HEK293 (cell line): ENCODE measurements at regions not wholly inside any gene's neighbourhood (a gene's known extent, or its start where the extent isn't known, plus 50 kb on each side); places are given as distances from the start of the nearest gene placed in this dataset.

Source experiments
- CTCF ChIA-PET: fragments of 350-600 bp; formaldehyde crosslinking; extraction: SDS; loops from one replicate; lab custom pipeline; 2021; ENCODE audit warnings: antibody characterized with exemption; lab: Yijun Ruan, JAX
- POLR2A ChIA-PET: fragments of 300-600 bp; formaldehyde crosslinking; extraction: SDS; loops from one replicate; lab custom pipeline; 2020; ENCODE audit warnings: antibody characterized with exemption, inconsistent platforms; lab: Yijun Ruan, JAX
- H3K27ac ChIP-seq: fragments of 200-500 bp; sonication (Bioruptor generic); 2 replicates; pipeline ENCODE4 v1.5.1; 2014; ENCODE audit warnings: low read depth, low read length, control low read depth, inconsistent platforms; ENCODE audit errors: extremely low read depth
- H3K36me3 ChIP-seq, 2 experiments: fragments of 200-500 bp in 1 of 2; sonication (Bioruptor generic) in 1 of 2; 1 replicate in 1 of 2; 2 replicates in 1 of 2; pipeline ENCODE4 v1.5.1; 2014 to 2017; ENCODE audit warnings: inconsistent platforms in 2 of 2, low read length in 2 of 2; ENCODE audit not compliant: control insufficient read depth in 2 of 2, insufficient read depth in 1 of 2
- H3K4me1 ChIP-seq: fragments of 200-500 bp; sonication (Bioruptor generic); 2 replicates; pipeline ENCODE4 v1.5.1; 2014; ENCODE audit warnings: mild to moderate bottlenecking, low read length, inconsistent platforms; ENCODE audit not compliant: control insufficient read depth, insufficient read depth
- H3K4me3 ChIP-seq: 2 replicates; pipeline ENCODE4 v1.5.1; 2011; ENCODE audit warnings: low read depth, mild to moderate bottlenecking, control low read depth, low read length, moderate library complexity
- H3K9me3 ChIP-seq: fragments of 200-500 bp; sonication (Bioruptor generic); 2 replicates; pipeline ENCODE4 v1.5.1; 2014; ENCODE audit warnings: low read depth, low read length, inconsistent platforms; ENCODE audit not compliant: control insufficient read depth, insufficient read depth
- FEZF1 ChIP-seq: fragments of 450-650 bp; formaldehyde crosslinking; IDR thresholded peaks from 2 replicates; pipeline ENCODE4 v1.5.1; 2016; ENCODE audit warnings: missing biosample characterization, missing genetic modification characterization
- GLI2 ChIP-seq: fragments of 450-650 bp; formaldehyde crosslinking; IDR thresholded peaks from 2 replicates; pipeline ENCODE4; 2017; ENCODE audit warnings: missing biosample characterization, missing genetic modification characterization, low read depth, borderline replicate concordance
- HOXC10 ChIP-seq: sonication (generic); formaldehyde crosslinking; IDR thresholded peaks from 2 replicates; pipeline ENCODE4 v1.8.1; 2023; ENCODE audit warnings: mild to moderate bottlenecking, missing genetic modification reagents
- IKZF3 ChIP-seq: fragments of 450-650 bp; IDR thresholded peaks from 2 replicates; pipeline ENCODE4 v1.5.0; 2018; ENCODE audit warnings: missing biosample characterization, mild to moderate bottlenecking, missing genetic modification characterization, moderate library complexity
- PRDM1 ChIP-seq: fragments of 450-650 bp; formaldehyde crosslinking; IDR thresholded peaks from 2 replicates; pipeline ENCODE4; 2016; ENCODE audit warnings: missing biosample characterization, missing genetic modification characterization
- REPIN1 ChIP-seq: fragments of 450-650 bp; formaldehyde crosslinking; IDR thresholded peaks from 2 replicates; pipeline ENCODE4 v1.5.1; 2017; ENCODE audit warnings: missing biosample characterization, missing genetic modification characterization, low read depth
- ZBTB17 ChIP-seq: fragments of 450-650 bp; formaldehyde crosslinking; IDR thresholded peaks from 2 replicates; pipeline ENCODE4 v1.5.1; 2016; ENCODE audit warnings: missing biosample characterization, missing genetic modification characterization
- ZFHX2 ChIP-seq: fragments of 450-650 bp; formaldehyde crosslinking; conservative IDR thresholded peaks from 2 replicates; pipeline ENCODE4 v1.5.1; 2016; ENCODE audit warnings: missing biosample characterization, missing genetic modification characterization
- ZNF121 ChIP-seq: fragments of 450-650 bp; formaldehyde crosslinking; IDR thresholded peaks from 2 replicates; pipeline ENCODE4 v1.5.1; 2016; ENCODE audit warnings: missing biosample characterization, missing genetic modification characterization
- ZNF184 ChIP-seq: fragments of 450-650 bp; IDR thresholded peaks from 2 replicates; pipeline ENCODE4 v1.5.1; 2018; ENCODE audit warnings: missing biosample characterization, mild to moderate bottlenecking, missing genetic modification characterization
- ZNF2 ChIP-seq: fragments of 450-650 bp; formaldehyde crosslinking; IDR thresholded peaks from 2 replicates; pipeline ENCODE4 v1.5.1; 2016; ENCODE audit warnings: missing biosample characterization, missing genetic modification characterization
- ZNF23 ChIP-seq: fragments of 450-650 bp; formaldehyde crosslinking; IDR thresholded peaks from 2 replicates; pipeline ENCODE4 v1.5.1; 2016; ENCODE audit warnings: missing biosample characterization, missing genetic modification characterization, borderline replicate concordance
- ZNF335 ChIP-seq: fragments of 450-650 bp; formaldehyde crosslinking; conservative IDR thresholded peaks from 2 replicates; pipeline ENCODE4 v1.5.1; 2016; ENCODE audit warnings: missing biosample characterization, missing genetic modification characterization
- ZNF530 ChIP-seq: fragments of 450-650 bp; formaldehyde crosslinking; IDR thresholded peaks from 2 replicates; pipeline ENCODE4 v1.5.1; 2016; ENCODE audit warnings: low read depth, missing biosample characterization, missing genetic modification characterization
- ZNF549 ChIP-seq: fragments of 450-650 bp; IDR thresholded peaks from 2 replicates; pipeline ENCODE4 v1.5.1; 2018; ENCODE audit warnings: missing biosample characterization, missing genetic modification characterization, mild to moderate bottlenecking, inconsistent platforms, moderate library complexity
- ZNF560 ChIP-seq: fragments of 450-650 bp; formaldehyde crosslinking; IDR thresholded peaks from 2 replicates; pipeline ENCODE4 v1.5.1; 2017; ENCODE audit warnings: missing biosample characterization, missing genetic modification characterization, borderline replicate concordance
- ZNF561 ChIP-seq: fragments of 450-650 bp; IDR thresholded peaks from 2 replicates; pipeline ENCODE4 v1.5.1; 2018; ENCODE audit warnings: missing biosample characterization, missing genetic modification characterization, borderline replicate concordance
- ZNF600 ChIP-seq: fragments of 450-650 bp; formaldehyde crosslinking; IDR thresholded peaks from 2 replicates; pipeline ENCODE4 v1.5.1; 2016; ENCODE audit warnings: missing biosample characterization, missing genetic modification characterization
- ZNF792 ChIP-seq: fragments of 450-650 bp; formaldehyde crosslinking; IDR thresholded peaks from 2 replicates; pipeline ENCODE4 v1.5.1; 2016; ENCODE audit warnings: missing biosample characterization, missing genetic modification characterization
- ZNF843 ChIP-seq: fragments of 450-650 bp; formaldehyde crosslinking; IDR thresholded peaks from 2 replicates; pipeline ENCODE4 v1.5.1; 2016; ENCODE audit warnings: missing biosample characterization, missing genetic modification characterization
- TF ChIP-seq, protein P1 (sequence below): fragments of 450-650 bp; formaldehyde crosslinking; IDR thresholded peaks from 2 replicates; pipeline ENCODE4 v1.5.1; 2017; ENCODE audit warnings: missing biosample characterization, missing genetic modification characterization
- TF ChIP-seq, protein P2 (sequence below): fragments of 450-650 bp; formaldehyde crosslinking; IDR thresholded peaks from 2 replicates; pipeline ENCODE4 v1.5.1; 2017; ENCODE audit warnings: missing biosample characterization, mild to moderate bottlenecking, missing genetic modification characterization, moderate library complexity
- TF ChIP-seq, protein P3 (sequence below): fragments of 450-650 bp; formaldehyde crosslinking; IDR thresholded peaks from 2 replicates; pipeline ENCODE4 v1.5.1; 2016; ENCODE audit warnings: missing biosample characterization, missing genetic modification characterization, borderline replicate concordance
- TF ChIP-seq, protein P4 (sequence below): fragments of 450-650 bp; formaldehyde crosslinking; IDR thresholded peaks from 2 replicates; pipeline ENCODE4 v1.5.1; 2016; ENCODE audit warnings: missing biosample characterization, missing genetic modification characterization

DNA sequence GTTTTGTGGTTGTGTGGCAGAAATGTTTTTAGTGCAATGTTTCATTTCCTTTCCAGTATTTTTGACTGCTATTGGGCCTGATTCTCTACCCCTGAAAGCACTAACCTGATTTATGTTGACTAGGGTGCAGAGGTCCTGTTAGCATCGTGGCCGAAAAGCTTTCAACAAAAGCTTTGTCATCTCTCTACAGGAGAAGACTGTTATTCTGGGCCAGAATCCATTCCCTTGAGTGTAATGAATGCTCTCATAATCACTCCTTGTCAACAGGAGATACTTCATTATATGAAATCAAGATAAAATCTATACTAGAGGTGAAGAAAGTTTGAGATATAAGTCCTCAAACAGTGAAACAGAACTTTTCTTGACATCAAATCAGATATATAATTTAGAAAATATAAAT, 195.5 kb downstream of the ZNF330 start:
- ChIA-PET CTCF (no interaction called here), POLR2A (no interaction called here)

DNA sequence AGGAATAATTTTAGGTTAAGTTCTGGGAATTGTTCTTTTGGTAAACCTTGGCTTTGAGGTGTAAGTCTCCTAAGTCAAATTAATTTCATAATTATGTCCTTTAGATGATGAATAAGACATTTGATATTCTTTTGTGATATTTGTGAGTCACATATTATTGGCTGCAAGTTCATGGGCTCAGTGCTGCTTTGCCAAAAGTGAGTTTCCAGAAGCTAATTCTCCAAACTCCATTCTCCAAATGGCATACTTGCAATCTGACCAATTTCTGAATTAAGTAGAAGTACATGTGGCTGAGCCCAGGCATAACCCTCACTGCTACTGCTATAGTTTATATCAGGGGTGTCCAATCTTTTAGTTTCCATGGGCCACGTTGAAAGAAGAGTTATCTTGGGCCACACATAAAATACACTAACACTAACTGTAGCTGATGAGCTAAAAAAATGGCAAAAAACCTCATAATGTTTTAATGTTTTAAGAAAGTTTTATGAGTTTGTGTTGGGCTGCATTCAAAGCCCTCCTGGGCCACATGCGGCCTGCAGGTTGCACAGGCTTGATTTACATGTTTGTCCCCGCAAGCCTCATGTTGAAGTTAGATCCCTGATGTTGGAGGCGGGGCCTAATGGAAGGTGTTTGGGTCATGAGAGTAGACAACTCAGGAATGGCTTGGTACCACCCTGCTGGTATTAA, 196.1 kb downstream of the ZNF330 start:
- Histone ChIP-seq H3K4me3 (no peak overlapping the region), H3K4me1 (no peaks in the 10 kb centered on the region), H3K9me3 (no peaks in the 10 kb centered on the region), H3K36me3 (no peaks in the 10 kb centered on the region), H3K27ac (no peak overlapping the region; the same call in 1 of the 2 replicates)
- ChIA-PET POLR2A (no interaction called here), CTCF (no interaction called here)
- TF ChIP-seq ZNF792 (tag by site-specific recombination), result no peak
- TF ChIP-seq, protein P1, sequence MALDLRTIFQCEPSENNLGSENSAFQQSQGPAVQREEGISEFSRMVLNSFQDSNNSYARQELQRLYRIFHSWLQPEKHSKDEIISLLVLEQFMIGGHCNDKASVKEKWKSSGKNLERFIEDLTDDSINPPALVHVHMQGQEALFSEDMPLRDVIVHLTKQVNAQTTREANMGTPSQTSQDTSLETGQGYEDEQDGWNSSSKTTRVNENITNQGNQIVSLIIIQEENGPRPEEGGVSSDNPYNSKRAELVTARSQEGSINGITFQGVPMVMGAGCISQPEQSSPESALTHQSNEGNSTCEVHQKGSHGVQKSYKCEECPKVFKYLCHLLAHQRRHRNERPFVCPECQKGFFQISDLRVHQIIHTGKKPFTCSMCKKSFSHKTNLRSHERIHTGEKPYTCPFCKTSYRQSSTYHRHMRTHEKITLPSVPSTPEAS (tag by site-specific recombination), result no peak
- TF ChIP-seq ZNF23 (tag by site-specific recombination), result no peak
- TF ChIP-seq FEZF1 (tag by site-specific recombination), result peak; percentile 64
- TF ChIP-seq REPIN1, result no peak
- TF ChIP-seq, protein P2, sequence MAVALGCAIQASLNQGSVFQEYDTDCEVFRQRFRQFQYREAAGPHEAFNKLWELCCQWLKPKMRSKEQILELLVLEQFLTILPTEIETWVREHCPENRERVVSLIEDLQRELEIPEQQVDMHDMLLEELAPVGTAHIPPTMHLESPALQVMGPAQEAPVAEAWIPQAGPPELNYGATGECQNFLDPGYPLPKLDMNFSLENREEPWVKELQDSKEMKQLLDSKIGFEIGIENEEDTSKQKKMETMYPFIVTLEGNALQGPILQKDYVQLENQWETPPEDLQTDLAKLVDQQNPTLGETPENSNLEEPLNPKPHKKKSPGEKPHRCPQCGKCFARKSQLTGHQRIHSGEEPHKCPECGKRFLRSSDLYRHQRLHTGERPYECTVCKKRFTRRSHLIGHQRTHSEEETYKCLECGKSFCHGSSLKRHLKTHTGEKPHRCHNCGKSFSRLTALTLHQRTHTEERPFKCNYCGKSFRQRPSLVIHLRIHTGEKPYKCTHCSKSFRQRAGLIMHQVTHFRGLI (tag by site-specific recombination), result peak; percentile 54; the same call in 1 of the 2 replicates
- no peak for TF ChIP-seq GLI2 (tag by site-specific recombination)
- TF ChIP-seq ZBTB17 (tag by site-specific recombination), result no peak
- TF ChIP-seq ZNF335 (tag by site-specific recombination), result no peak

More for the DNA sequence above, 195.5 kb downstream of the ZNF330 start:
- H3K9me3 ChIP-seq, result no peaks in the 10 kb centered on the region
- no peaks in the 10 kb centered on the region for H3K4me1 ChIP-seq
- no peak overlapping the region for H3K4me3 ChIP-seq
- H3K27ac ChIP-seq, result no peak overlapping the region
- H3K36me3 ChIP-seq, result no peaks in the 10 kb centered on the region
- TF ChIP-seq ZNF2 (tag by site-specific recombination) (peak; percentile 73), ZNF121 (tag by site-specific recombination) (no peak), FEZF1 (tag by site-specific recombination) (peak; percentile 86), ZNF600 (tag by site-specific recombination) (no peak), GLI2 (tag by site-specific recombination) (peak; percentile 38; the same call in 1 of the 2 replicates), ZNF561 (tag by site-specific recombination) (peak; percentile 58; the same call in 1 of the 2 replicates), IKZF3 (tag by site-specific recombination) (peak; percentile 84), PRDM1 (tag by site-specific recombination) (no peak), ZNF530 (tag by site-specific recombination) (no peak), ZNF184 (tag by site-specific recombination) (peak; percentile 27; the same call in 1 of the 2 replicates), HOXC10 (no peak), ZFHX2 (tag by site-specific recombination) (no peak), ZNF549 (tag by site-specific recombination) (no peak), ZNF843 (tag by site-specific recombination) (peak; percentile 87), ZNF560 (tag by site-specific recombination) (no peak)
- TF ChIP-seq, protein P3, sequence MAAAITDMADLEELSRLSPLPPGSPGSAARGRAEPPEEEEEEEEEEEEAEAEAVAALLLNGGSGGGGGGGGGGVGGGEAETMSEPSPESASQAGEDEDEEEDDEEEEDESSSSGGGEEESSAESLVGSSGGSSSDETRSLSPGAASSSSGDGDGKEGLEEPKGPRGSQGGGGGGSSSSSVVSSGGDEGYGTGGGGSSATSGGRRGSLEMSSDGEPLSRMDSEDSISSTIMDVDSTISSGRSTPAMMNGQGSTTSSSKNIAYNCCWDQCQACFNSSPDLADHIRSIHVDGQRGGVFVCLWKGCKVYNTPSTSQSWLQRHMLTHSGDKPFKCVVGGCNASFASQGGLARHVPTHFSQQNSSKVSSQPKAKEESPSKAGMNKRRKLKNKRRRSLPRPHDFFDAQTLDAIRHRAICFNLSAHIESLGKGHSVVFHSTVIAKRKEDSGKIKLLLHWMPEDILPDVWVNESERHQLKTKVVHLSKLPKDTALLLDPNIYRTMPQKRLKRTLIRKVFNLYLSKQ, result no peak
- TF ChIP-seq, protein P4, sequence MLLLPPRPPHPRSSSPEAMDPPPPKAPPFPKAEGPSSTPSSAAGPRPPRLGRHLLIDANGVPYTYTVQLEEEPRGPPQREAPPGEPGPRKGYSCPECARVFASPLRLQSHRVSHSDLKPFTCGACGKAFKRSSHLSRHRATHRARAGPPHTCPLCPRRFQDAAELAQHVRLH (tag by site-specific recombination), result peak; percentile 52; the same call in 1 of the 2 replicates
